Lung (tissue), 11 donors: ENCODE measurements at regions not wholly inside any gene's neighbourhood (a gene's known extent, or its start where the extent isn't known, plus 50 kb on each side); places are given as distances from the start of the nearest gene placed in this dataset.

Experiments
- ATAC-seq: fragments of 200-7000 bp; cut with Tn5 transposase; one replicate; pipeline ENCODE4 v1.9.1; 2020; ENCODE audit warnings: moderate number of reproducible peaks; ENCODE audit not compliant: insufficient read depth, low FRiP score
- DNase-seq, 3 donors: peaks; one replicate each; pipeline ENCODE4 v3.0.0-alpha.2; 2013 to 2017
- H3K27ac ChIP-seq, 2 donors: one replicate each; pipeline ENCODE4 v1.5.1; 2013; ENCODE audit warnings: mild to moderate bottlenecking in 2 of 2, moderate library complexity in 2 of 2, control low read depth in 1 of 2, inconsistent platforms in 1 of 2, low read depth in 1 of 2, low read length in 1 of 2
- H3K27me3 ChIP-seq, 3 donors: one replicate each; pipeline ENCODE4 v1.5.1; 2013; ENCODE audit warnings: low read length in 2 of 3; ENCODE audit not compliant: control insufficient read depth in 3 of 3, insufficient read depth in 3 of 3
- H3K36me3 ChIP-seq, 4 donors: one replicate each; pipeline ENCODE4 v1.5.1; 2013; ENCODE audit warnings: low read length in 4 of 4, mild to moderate bottlenecking in 1 of 4, moderate library complexity in 1 of 4; ENCODE audit not compliant: control insufficient read depth in 4 of 4, insufficient read depth in 4 of 4
- H3K4me1 ChIP-seq, 5 donors: one replicate each; pipeline ENCODE4 v1.5.1; 2013; ENCODE audit warnings: low read length in 5 of 5, mild to moderate bottlenecking in 2 of 5, moderate library complexity in 1 of 5; ENCODE audit not compliant: control insufficient read depth in 5 of 5, insufficient read depth in 5 of 5
- H3K4me3 ChIP-seq: one replicate; pipeline ENCODE4 v1.5.1; 2013; ENCODE audit warnings: mild to moderate bottlenecking, control low read depth, moderate library complexity
- H3K9ac ChIP-seq, 2 donors: one replicate each; pipeline ENCODE4 v1.5.1; 2013; ENCODE audit warnings: low read length in 2 of 2, control low read depth in 1 of 2; ENCODE audit not compliant: insufficient read depth in 1 of 2
- H3K9me3 ChIP-seq, 4 donors: one replicate each; pipeline ENCODE4 v1.5.1; 2013; ENCODE audit warnings: low read length in 3 of 4, mild to moderate bottlenecking in 1 of 4, moderate library complexity in 1 of 4; ENCODE audit not compliant: control insufficient read depth in 4 of 4, insufficient read depth in 3 of 4
- WGBS, 2 donors: extraction: QIAGEN DNeasy Blood & Tissue Kit; methylation state at CpG; one replicate each; pipeline ENCODE4 v1.1.7; 2013; 5-methylcytosine and 5-hydroxymethylcytosine counted together
- TF ChIP-seq, protein P1 (sequence below): IDR thresholded peaks from 2 replicates; pipeline ENCODE4 v1.5.1; 2012; ENCODE audit warnings: mild to moderate bottlenecking; ENCODE audit errors: control extremely low read depth, extremely low read depth
- donor health status: control.
- donor health status: control.
- donor health status: Bipolar disorder and iron deficiency.
- donor health status: healthy.
- donor health status: DM: yes; HTN: yes; CAD: no.

DNA sequence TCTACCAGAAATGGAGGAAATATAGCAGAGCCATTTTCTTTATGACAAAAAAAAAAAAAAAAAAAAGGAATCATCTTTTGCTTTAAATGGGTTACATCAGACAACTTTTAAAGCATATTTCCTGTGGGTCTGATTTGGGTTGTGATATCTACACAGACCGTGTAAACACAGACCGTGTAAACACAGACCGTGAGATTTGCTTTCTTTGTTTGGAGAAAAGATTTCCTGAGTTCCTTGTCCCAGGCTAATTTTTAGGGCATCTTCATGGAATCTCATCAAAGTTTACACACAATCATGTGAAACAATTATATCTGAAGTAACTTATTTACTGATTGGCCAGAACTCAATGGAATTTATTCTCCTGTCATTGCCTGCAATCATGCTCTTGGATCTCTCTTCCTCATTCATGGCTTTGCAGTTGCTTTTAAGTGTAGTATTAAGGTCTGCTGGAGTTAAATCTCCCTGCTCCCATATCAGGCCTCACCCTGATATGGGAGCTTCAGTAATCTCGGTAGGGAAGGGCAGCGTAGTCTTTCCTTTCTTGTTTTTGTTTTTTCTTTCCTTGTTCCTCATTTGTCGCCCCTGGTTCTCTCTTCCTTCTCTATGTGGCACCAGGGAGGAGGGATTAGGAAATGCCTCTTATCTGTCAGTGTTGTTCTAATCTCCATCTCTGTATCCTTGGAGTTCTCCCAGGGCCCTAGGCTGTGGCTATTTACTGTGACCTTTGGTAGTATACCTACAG, 248.6 kb upstream of the JADE1 start:
- H3K27ac ChIP-seq, result no peak overlapping the region
- no peaks in the 10 kb centered on the region for H3K36me3 ChIP-seq
- H3K4me3 ChIP-seq, result no peak overlapping the region
- H3K9me3 ChIP-seq, result no peaks in the 10 kb centered on the region
- H3K27me3 ChIP-seq, result no peaks in the 10 kb centered on the region
- peaks cover 0 to 4% (median 2%) of the 10 kb centered on the region in 5 donors for H3K4me1 ChIP-seq
- no peak overlapping the region for H3K9ac ChIP-seq
- 39 to 40% methylated on average over 6 of the region's 6 CpGs for WGBS, 2 donors
- TF ChIP-seq, protein P1, sequence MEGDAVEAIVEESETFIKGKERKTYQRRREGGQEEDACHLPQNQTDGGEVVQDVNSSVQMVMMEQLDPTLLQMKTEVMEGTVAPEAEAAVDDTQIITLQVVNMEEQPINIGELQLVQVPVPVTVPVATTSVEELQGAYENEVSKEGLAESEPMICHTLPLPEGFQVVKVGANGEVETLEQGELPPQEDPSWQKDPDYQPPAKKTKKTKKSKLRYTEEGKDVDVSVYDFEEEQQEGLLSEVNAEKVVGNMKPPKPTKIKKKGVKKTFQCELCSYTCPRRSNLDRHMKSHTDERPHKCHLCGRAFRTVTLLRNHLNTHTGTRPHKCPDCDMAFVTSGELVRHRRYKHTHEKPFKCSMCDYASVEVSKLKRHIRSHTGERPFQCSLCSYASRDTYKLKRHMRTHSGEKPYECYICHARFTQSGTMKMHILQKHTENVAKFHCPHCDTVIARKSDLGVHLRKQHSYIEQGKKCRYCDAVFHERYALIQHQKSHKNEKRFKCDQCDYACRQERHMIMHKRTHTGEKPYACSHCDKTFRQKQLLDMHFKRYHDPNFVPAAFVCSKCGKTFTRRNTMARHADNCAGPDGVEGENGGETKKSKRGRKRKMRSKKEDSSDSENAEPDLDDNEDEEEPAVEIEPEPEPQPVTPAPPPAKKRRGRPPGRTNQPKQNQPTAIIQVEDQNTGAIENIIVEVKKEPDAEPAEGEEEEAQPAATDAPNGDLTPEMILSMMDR, result no peak
- DNase-seq, result peak in 1 of 3 donors; percentile 48
- no peak for ATAC-seq

DNA sequence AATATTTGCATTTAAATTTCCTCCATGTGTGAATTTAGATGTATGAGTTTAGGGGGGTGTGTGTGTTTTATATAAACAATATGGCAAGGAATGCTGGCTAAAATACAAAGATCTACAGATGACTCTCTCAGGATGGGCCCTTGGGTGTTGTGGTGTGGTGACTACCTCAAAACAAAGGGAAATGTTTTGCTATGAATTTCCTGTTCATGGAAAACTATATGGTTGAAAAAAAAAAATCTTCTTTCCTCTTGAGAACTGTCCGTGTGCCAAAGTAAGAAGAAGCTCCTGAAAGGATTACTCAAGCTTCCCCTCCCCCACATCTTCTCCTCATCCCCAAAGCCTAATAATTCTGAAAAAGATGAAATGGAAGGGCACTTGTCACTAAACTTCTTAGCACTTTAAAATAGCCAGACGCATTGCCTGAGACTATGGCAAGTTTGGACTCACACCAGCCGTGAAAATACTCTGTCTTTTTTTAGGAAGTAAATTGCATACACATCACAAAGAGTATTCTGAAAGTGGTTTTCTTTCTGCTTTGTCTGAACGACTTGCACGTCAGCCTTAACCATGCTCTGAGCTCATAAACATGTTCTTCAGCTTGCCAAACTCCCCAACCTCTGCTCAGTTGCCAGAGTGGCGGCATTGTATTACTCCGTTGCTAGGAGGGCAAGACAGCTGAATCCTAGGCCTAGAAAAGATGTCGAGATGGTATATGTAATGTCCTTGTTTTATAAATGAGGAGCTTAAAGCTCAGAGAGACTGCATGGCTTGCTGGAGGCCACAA, 250.4 kb upstream of the JADE1 start:
- ATAC-seq (no peak), DNase-seq (peak in 1 of 3 donors; percentile 26)
- H3K27ac ChIP-seq, result no peak overlapping the region
- no peaks in the 10 kb centered on the region for H3K27me3 ChIP-seq
- TF ChIP-seq, protein P1, result no peak
- peaks cover 2 to 5% (median 3%) of the 10 kb centered on the region in 5 donors for H3K4me1 ChIP-seq
- no peaks in the 10 kb centered on the region for H3K36me3 ChIP-seq
- no peaks in the 10 kb centered on the region for H3K9me3 ChIP-seq
- H3K4me3 ChIP-seq, result no peak overlapping the region
- WGBS, 2 donors, result 57 to 63% methylated on average over 8 of the region's 8 CpGs
- no peak overlapping the region for H3K9ac ChIP-seq

DNA sequence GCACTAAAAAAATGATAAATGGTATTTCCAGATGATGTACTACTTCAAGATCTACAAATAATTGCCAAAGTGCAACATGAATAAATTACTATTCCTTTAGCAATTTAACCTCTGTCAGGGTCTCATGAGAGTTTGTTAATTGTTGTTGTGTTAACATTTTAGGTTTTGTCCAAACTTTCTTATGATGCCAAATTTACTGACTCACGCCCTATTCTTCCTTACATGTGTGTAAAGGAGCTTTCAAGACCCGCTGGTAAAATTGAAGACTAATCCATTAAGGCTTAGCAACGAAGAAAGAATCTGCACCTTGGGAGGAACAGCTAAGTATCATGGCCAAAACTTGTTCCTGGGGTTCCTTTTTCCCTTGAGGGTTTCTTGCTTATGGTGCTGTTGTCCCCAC, 252.7 kb upstream of the JADE1 start:
- ATAC-seq, result no peak
- H3K27me3 ChIP-seq, result no peaks in the 10 kb centered on the region
- 93 to 96% methylated on average over 3 of the region's 3 CpGs for WGBS, 2 donors

More for the DNA sequence above, 252.7 kb upstream of the JADE1 start:
- TF ChIP-seq, protein P1, result no peak
- Histone ChIP-seq H3K4me3 (no peak overlapping the region), H3K9ac (no peak overlapping the region), H3K4me1 (peaks cover 2 to 18% (median 8%) of the 10 kb centered on the region in 5 donors), H3K9me3 (no peaks in the 10 kb centered on the region), H3K36me3 (no peaks in the 10 kb centered on the region), H3K27ac (no peak overlapping the region)
- DNase-seq, result no peak
